ENCODE measurements at regions not wholly inside any gene's neighbourhood (a gene's known extent, or its start where the extent isn't known, plus 50 kb on each side); places are given as distances from the start of the nearest gene placed in this dataset.

- Histone ChIP-seq H2BK12ac (ENCODE audit: low read length) (no peak overlapping the region), H3K4me3 (ENCODE audit: low read depth, low read length) (no peak overlapping the region), H2BK5ac (ENCODE audit: low read depth, low read length, poor library complexity) (no peak overlapping the region), H3K23ac (ENCODE audit: low read length) (no peak overlapping the region), H4K8ac (ENCODE audit: low read depth, low read length) (no peak overlapping the region), H3K18ac (ENCODE audit: low read length) (no peak overlapping the region), H3K4me1 (ENCODE audit: control insufficient read depth in 1 of 2, insufficient read depth in 2 of 2, low read length in 2 of 2) (no peaks in the 10 kb centered on the region), H3K27ac (ENCODE audit: low read depth, low read length) (no peak overlapping the region), H3K36me3 (ENCODE audit: control insufficient read depth in 1 of 2, insufficient read depth in 2 of 2, low read length in 2 of 2) (no peaks in the 10 kb centered on the region), H4K12ac (ENCODE audit: low read depth, low read length) (no peak overlapping the region), H2BK120ac (ENCODE audit: insufficient read depth, low read length, poor library complexity) (no peak overlapping the region), H3K9me3 (ENCODE audit: insufficient read depth, low read depth, low read length) (no peaks in the 10 kb centered on the region), H3K79me1 (ENCODE audit: low read length) (no peaks in the 10 kb centered on the region), H3K27me3 (ENCODE audit: insufficient read depth, low read length) (no peaks in the 10 kb centered on the region), H2AFZ (ENCODE audit: insufficient read depth, low read length, poor library complexity) (no peak overlapping the region), H3K79me2 (ENCODE audit: control insufficient read depth, insufficient read depth, low read length, poor library complexity) (no peaks in the 10 kb centered on the region), H4K91ac (ENCODE audit: low read depth, low read length) (no peak overlapping the region), H3K4ac (ENCODE audit: low read depth, low read length) (no peak overlapping the region), H2AK5ac (ENCODE audit: low read length) (no peak overlapping the region), H3K4me2 (ENCODE audit: low read length) (no peak overlapping the region), H3K14ac (ENCODE audit: low read length) (no peak overlapping the region), H3K9ac (ENCODE audit: low read length) (no peak overlapping the region)
- no CpG with 5 or more reads among the region's 4 CpGs for WGBS (ENCODE audit: extremely low coverage, insufficient coverage, insufficient read length)
- no peak for DNase-seq
Measured at GRCh38 chr2:40611196-40611595, 159.3 kb upstream of the SLC8A1 start.

- H3K79me2 ChIP-seq (ENCODE audit: control insufficient read depth, insufficient read depth, low read length, poor library complexity): no peaks in the 10 kb centered on the region
- H2BK120ac ChIP-seq (ENCODE audit: insufficient read depth, low read length, poor library complexity): no peak overlapping the region
- H4K8ac ChIP-seq (ENCODE audit: low read depth, low read length): no peak overlapping the region
- H3K4ac ChIP-seq (ENCODE audit: low read depth, low read length): no peak overlapping the region
- H3K9ac ChIP-seq (ENCODE audit: low read length): no peak overlapping the region
- H3K27me3 ChIP-seq (ENCODE audit: insufficient read depth, low read length): no peaks in the 10 kb centered on the region
- no peaks in the 10 kb centered on the region for H3K79me1 ChIP-seq (ENCODE audit: low read length)
- no peak overlapping the region for H2BK12ac ChIP-seq (ENCODE audit: low read length)
- no peak overlapping the region for H3K23ac ChIP-seq (ENCODE audit: low read length)
- no peak overlapping the region for H4K12ac ChIP-seq (ENCODE audit: low read depth, low read length)
- no peak overlapping the region for H3K18ac ChIP-seq (ENCODE audit: low read length)
- no peak overlapping the region for H2AK5ac ChIP-seq (ENCODE audit: low read length)
- no peak overlapping the region for H3K4me3 ChIP-seq (ENCODE audit: low read depth, low read length)
- DNase-seq: peak; percentile 9 to 60
- H3K9me3 ChIP-seq (ENCODE audit: insufficient read depth, low read depth, low read length): no peaks in the 10 kb centered on the region
- no peak overlapping the region for H4K91ac ChIP-seq (ENCODE audit: low read depth, low read length)
- no peaks in the 10 kb centered on the region for H3K4me1 ChIP-seq (ENCODE audit: control insufficient read depth in 1 of 2, insufficient read depth in 2 of 2, low read length in 2 of 2)
- no peak overlapping the region for H2AFZ ChIP-seq (ENCODE audit: insufficient read depth, low read length, poor library complexity)
- H3K27ac ChIP-seq (ENCODE audit: low read depth, low read length): no peak overlapping the region
- H3K4me2 ChIP-seq (ENCODE audit: low read length): no peak overlapping the region
- WGBS (ENCODE audit: extremely low coverage, insufficient coverage, insufficient read length): no CpG with 5 or more reads among the region's 3 CpGs
- H3K36me3 ChIP-seq (ENCODE audit: control insufficient read depth in 1 of 2, insufficient read depth in 2 of 2, low read length in 2 of 2): no peaks in the 10 kb centered on the region
- no peak overlapping the region for H3K14ac ChIP-seq (ENCODE audit: low read length)
- no peak overlapping the region for H2BK5ac ChIP-seq (ENCODE audit: low read depth, low read length, poor library complexity)
Measured at GRCh38 chr2:40625849-40626248, 174.0 kb upstream of the SLC8A1 start.

- WGBS (ENCODE audit: extremely low coverage, insufficient coverage, insufficient read length): no CpG with 5 or more reads among the region's 3 CpGs
- H3K4me1 ChIP-seq (ENCODE audit: control insufficient read depth in 1 of 2, insufficient read depth in 2 of 2, low read length in 2 of 2): no peaks in the 10 kb centered on the region
- H3K36me3 ChIP-seq (ENCODE audit: control insufficient read depth in 1 of 2, insufficient read depth in 2 of 2, low read length in 2 of 2): no peaks in the 10 kb centered on the region
- no peaks in the 10 kb centered on the region for H3K27me3 ChIP-seq (ENCODE audit: insufficient read depth, low read length)
- H3K9me3 ChIP-seq (ENCODE audit: insufficient read depth, low read depth, low read length): no peaks in the 10 kb centered on the region
- H3K27ac ChIP-seq (ENCODE audit: low read depth, low read length): no peak overlapping the region
- H3K79me2 ChIP-seq (ENCODE audit: control insufficient read depth, insufficient read depth, low read length, poor library complexity): no peaks in the 10 kb centered on the region
- H2BK5ac ChIP-seq (ENCODE audit: low read depth, low read length, poor library complexity): no peak overlapping the region
- no peak overlapping the region for H3K4ac ChIP-seq (ENCODE audit: low read depth, low read length)
- no peak overlapping the region for H3K4me3 ChIP-seq (ENCODE audit: low read depth, low read length)
- H2BK12ac ChIP-seq (ENCODE audit: low read length): no peak overlapping the region
- no peak overlapping the region for H4K8ac ChIP-seq (ENCODE audit: low read depth, low read length)
- no peak overlapping the region for H2AFZ ChIP-seq (ENCODE audit: insufficient read depth, low read length, poor library complexity)
- H2AK5ac ChIP-seq (ENCODE audit: low read length): no peak overlapping the region
- no peak overlapping the region for H3K23ac ChIP-seq (ENCODE audit: low read length)
- H3K18ac ChIP-seq (ENCODE audit: low read length): no peak overlapping the region
- no peak overlapping the region for H4K12ac ChIP-seq (ENCODE audit: low read depth, low read length)
- no peak overlapping the region for H4K91ac ChIP-seq (ENCODE audit: low read depth, low read length)
- DNase-seq: no peak
- no peak overlapping the region for H3K9ac ChIP-seq (ENCODE audit: low read length)
- H3K79me1 ChIP-seq (ENCODE audit: low read length): no peaks in the 10 kb centered on the region
- H3K14ac ChIP-seq (ENCODE audit: low read length): no peak overlapping the region
- no peak overlapping the region for H2BK120ac ChIP-seq (ENCODE audit: insufficient read depth, low read length, poor library complexity)
- no peak overlapping the region for H3K4me2 ChIP-seq (ENCODE audit: low read length)
Measured at GRCh38 chr2:40628556-40628955, 176.7 kb upstream of the SLC8A1 start.

GRCh38 chr2:40629768-40630434, 178.0 kb upstream of the SLC8A1 start:
- Histone ChIP-seq H2AK5ac (ENCODE audit: low read length) (no peak overlapping the region), H3K23ac (ENCODE audit: low read length) (no peak overlapping the region), H2AFZ (ENCODE audit: insufficient read depth, low read length, poor library complexity) (no peak overlapping the region), H3K27ac (ENCODE audit: low read depth, low read length) (no peak overlapping the region), H3K36me3 (ENCODE audit: control insufficient read depth in 1 of 2, insufficient read depth in 2 of 2, low read length in 2 of 2) (no peaks in the 10 kb centered on the region), H3K14ac (ENCODE audit: low read length) (no peak overlapping the region), H2BK120ac (ENCODE audit: insufficient read depth, low read length, poor library complexity) (no peak overlapping the region), H4K8ac (ENCODE audit: low read depth, low read length) (no peak overlapping the region), H4K12ac (ENCODE audit: low read depth, low read length) (no peak overlapping the region), H3K79me2 (ENCODE audit: control insufficient read depth, insufficient read depth, low read length, poor library complexity) (no peaks in the 10 kb centered on the region), H3K4me3 (ENCODE audit: low read depth, low read length) (no peak overlapping the region), H3K4me1 (ENCODE audit: control insufficient read depth in 1 of 2, insufficient read depth in 2 of 2, low read length in 2 of 2) (no peaks in the 10 kb centered on the region), H3K18ac (ENCODE audit: low read length) (no peak overlapping the region), H4K91ac (ENCODE audit: low read depth, low read length) (no peak overlapping the region), H3K4ac (ENCODE audit: low read depth, low read length) (no peak overlapping the region), H2BK12ac (ENCODE audit: low read length) (no peak overlapping the region), H3K79me1 (ENCODE audit: low read length) (no peaks in the 10 kb centered on the region), H2BK5ac (ENCODE audit: low read depth, low read length, poor library complexity) (no peak overlapping the region), H3K27me3 (ENCODE audit: insufficient read depth, low read length) (no peaks in the 10 kb centered on the region), H3K9me3 (ENCODE audit: insufficient read depth, low read depth, low read length) (no peaks in the 10 kb centered on the region), H3K4me2 (ENCODE audit: low read length) (no peak overlapping the region), H3K9ac (ENCODE audit: low read length) (no peak overlapping the region)
- no CpG with 5 or more reads among the region's 4 CpGs for WGBS (ENCODE audit: extremely low coverage, insufficient coverage, insufficient read length)
- no peak for DNase-seq

All from trophoblast cell (in vitro differentiated cells and primary cell).